Tongue (tissue), 1 donor: ENCODE measurements at regions not wholly inside any gene's neighbourhood (a gene's known extent, or its start where the extent isn't known, plus 50 kb on each side); places are given as distances from the start of the nearest gene placed in this dataset.
"Not testable (repeated sequence)": the region's sequence is repeated elsewhere in the genome, so short reads cannot be mapped to it uniquely, and the experiment has no call there.

Experiments
- DNase-seq: peaks from one replicate; pipeline ENCODE4 v3.0.0-alpha.2; 2015

DNA sequence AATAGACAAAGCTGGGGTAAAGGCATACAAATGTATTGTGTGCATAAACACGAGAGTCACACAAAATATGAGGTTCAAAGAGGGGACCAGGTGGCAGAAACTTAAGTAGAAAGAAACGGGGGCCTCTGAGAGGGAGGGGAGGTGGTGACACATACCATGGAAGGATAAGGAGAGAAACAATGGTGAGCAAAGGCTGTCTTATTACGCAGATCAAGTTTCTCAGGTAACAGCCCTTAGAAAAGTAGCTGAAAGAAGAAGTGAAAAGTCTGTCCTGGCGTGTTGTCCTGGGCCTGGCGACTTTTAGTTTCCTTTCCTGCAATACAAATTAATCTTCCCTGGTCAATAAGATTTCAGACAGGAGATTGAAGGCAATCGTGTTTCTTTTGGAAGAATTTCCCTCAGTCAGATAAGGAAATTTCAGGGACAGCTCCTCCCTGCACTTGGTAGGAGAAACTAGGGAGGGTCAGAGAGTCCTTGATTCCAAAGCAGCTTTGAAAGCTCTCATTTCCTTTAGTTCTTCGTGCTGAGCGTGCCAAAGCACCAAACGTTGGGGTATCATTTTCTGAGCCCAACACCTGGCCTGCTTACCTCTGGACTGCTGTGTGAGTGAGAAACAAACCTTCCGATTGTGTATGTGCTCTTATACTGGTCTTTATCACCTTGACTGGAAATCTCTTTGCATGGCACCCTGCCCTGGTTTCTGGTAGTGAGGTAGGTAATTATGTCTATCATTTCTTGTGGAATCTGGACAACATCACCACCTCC, 676.7 kb upstream of the LCORL start:
- DNase-seq: no peak

DNA sequence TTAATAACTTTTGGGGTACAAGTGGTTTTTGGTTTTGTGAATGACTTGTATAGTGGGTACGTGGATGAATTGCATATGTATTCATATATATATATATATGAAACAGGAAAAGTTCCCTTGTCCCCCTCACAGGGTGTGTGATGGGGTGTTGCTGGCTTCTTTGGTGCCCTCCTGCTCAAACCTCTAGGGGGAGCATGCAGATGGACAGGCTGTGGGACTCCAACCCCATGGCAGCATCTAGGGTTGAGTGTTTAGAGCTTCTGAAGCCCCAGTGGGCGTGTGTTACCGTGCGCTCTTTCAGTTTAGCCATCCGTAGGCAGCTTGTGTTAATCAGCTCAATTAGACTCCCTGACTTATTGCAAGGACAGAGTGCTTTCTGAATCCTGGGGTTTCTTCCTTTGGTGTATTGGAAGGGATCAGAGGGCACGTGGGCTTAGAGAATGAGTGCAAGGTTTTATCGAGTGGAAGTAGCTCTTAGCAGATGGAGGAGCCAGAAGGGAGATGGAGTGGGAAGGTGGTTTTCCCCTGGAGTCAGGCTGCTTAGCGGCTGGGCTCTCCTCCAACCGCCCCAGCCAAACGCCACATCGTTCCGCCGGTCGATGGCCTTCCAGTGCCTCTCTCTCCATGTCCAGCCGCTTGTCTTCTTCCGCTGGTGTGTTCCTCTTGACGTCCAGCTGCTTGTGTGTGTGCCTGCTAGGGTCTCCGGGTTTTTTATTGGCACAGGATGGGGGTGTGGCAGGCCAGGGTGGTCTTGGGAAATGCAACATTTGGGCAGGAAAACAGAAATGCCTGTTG, 674.4 kb upstream of the LCORL start:
- no peak for DNase-seq

DNA sequence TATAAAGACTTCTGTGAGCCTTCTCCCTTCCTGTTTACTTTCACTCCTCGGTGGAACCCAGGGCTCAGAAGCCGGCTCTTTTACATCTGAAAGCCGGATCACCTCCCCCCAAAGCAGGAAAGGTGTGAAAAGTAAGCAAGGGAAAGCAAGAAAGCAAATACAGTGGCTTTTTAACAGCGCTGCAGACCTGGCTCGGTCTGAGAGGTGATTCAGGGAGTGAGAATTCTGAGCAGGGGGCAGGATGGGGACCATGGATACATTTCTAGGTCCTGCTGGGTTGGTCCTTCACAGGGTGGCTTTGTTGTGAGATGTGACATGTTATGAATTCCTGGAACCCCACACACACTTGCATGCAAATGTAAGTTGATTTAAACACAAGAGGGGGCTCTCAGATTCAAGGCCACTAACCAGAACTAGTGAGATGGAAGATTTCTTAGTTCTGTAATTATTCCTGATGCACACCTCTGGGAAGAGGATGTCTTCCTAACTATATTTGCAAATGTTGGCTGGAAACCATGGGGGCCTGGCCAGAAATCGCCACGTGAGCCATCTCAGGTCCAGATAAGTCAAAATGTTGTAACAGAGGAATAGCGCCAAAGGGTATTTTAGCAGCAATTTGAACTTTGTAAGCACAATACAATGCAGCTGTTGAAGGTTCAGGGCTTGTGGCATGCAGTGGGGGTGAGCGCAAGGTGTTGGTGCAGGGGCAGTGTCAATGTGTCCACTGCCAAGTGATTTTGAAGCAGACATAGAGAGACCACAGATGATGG, 670.1 kb upstream of the LCORL start:
- DNase-seq: no peak

DNA sequence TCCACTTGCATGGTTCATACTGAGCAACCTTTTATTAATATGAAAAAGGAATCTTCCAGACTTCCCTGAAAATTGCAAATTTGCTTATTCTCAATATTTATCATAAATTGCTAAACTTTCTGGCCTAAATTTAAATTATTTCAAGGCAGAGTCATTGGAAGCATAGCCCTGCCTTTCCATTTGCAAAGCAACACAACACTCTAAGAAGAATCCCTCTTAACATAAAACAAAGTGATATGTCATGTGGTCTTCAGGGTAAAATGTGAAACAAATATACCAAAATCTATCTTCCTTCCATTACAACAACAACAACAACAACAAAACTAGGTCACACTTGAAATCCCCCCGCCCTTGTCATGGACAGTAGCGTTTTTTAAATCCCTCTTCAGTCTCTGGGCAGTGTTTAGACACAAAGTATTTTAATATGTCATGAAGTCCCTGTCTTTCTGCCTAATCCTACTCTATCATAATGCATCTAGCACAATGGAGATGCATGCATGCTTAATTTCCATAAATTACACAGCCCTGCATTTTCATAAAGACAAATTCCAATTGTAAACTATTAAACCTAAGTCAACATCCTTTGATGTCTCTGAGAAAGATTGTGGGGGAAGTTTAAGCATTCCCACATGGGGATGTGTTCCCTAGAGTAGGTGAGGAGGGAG, 668.9 kb upstream of the LCORL start:
- DNase-seq: no peak

DNA sequence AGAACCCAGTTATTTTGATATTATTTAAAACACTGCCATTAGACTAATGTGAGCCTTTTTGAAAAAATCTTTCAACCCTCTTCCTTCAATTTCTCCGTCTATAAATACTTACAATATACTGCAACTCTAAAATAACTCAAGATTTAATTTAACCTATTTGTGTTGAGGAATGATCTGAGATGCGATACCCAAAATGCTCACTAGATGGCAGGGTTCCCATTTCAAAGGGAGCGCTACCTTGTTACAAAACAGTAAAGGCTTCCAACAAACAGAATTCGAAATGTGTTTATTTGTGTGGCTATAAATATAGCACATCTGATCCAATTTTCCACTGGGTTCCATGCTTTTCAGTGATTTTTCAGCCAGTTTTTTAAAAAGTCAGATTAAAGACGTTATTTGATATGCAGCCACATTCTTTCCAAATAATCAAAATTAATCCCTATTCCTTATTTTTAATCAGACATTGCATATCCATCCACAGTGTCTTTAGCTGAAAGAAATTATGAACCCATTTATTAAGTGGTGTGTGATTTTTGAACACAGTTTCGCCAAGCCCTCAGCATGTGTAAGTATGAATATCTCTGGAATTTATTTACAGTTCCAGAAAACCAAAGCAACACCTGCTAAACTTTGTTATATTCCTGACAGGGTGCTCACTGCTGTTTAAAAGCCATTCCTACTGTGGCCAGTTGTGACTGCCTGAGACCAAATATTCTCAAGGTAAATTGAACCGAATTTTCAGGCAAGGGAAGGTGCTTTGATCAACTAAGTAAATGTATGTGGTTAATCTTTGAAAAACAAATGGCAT, 668.0 kb upstream of the LCORL start:
- peak; percentile 91 for DNase-seq

DNA sequence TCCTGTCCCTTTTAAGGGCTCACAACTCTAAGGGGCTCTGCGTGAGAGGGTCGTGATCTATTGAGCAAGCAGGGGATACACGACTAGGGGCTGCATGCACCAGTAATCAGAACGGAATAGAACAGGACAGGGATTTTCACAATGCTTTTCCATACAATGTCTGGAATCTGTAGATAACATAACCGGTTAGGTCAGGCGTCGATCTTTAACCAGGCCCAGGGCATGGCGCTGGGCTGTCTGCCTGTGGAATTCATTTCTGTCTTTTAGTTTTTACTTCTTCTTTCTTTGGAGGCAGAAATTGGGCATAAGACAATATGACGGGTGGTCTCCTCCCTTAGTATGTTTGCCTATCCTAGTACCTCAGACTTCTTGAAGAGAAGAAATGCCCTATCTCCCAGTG, 666.8 kb upstream of the LCORL start:
- not testable (repeated sequence) for DNase-seq

DNA sequence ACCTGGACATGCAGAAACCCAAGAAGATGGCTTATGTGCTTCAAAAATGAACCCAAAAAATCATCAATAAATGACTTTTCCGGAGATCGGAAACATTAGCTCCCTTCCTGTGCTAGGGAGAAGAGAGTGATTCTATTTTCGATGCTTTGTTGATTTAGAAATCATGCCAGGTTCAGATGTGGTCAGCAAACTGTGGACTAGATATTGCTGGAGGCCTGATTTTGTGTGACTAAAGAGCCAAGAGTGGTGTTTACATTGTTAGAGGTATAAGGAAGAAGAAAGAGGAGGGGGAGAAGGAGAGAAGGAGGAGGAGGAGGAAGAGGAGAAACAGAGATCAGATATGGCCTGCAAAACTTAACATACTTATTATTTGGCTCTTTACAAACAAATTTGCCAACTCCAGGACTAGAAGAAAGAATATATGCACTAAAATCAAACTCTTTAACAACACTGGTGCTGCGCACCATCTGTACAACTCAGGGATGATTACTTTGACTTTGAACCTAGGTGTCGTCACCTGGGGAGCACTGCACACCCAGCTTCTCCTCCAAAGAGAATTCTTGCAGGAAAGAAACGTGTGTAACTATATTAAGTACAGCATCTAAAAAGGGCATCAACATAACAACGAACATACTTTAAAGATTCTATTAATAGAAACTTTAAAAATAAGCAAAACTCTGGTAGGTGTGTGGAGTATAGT, 664.9 kb upstream of the LCORL start:
- DNase-seq: no peak

DNA sequence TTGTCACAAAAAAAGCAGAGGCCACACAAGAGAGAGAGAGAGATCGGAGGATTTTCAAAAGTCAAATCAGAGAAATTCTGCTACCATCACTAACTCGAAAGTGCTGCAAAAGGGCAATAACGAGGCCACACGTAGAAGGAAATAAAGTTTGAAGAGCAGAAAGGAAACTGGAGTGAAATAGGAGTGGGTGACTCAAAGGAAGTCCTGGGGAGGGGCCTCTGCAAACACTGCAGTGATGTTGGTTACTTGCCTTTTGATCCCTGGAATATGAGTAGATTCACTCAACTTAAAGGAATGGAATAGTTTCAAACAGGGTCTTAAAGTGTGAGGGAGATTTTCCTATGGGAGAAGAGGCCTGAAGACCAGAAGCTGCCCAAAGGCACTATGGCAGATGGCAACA, 663.4 kb upstream of the LCORL start:
- no peak for DNase-seq

DNA sequence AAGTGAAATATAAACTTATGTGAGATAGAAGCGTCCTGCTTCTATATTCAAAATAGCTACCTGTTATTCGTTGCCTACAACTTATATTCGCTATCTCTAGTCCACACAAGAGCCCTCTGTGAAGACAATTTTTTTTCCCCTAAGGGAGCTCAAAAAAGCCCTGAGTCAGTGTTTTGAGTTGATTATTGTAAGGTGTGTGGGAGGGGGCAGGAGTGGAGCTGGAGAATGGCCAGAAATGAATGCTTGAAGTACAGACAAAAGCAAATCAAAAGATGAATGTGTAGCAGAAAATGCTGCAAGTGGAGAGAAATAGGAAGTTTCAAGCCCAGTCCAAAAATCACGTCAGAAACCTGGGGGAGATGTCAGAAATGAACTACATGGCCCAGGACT, 655.0 kb upstream of the LCORL start:
- DNase-seq: no peak

DNA sequence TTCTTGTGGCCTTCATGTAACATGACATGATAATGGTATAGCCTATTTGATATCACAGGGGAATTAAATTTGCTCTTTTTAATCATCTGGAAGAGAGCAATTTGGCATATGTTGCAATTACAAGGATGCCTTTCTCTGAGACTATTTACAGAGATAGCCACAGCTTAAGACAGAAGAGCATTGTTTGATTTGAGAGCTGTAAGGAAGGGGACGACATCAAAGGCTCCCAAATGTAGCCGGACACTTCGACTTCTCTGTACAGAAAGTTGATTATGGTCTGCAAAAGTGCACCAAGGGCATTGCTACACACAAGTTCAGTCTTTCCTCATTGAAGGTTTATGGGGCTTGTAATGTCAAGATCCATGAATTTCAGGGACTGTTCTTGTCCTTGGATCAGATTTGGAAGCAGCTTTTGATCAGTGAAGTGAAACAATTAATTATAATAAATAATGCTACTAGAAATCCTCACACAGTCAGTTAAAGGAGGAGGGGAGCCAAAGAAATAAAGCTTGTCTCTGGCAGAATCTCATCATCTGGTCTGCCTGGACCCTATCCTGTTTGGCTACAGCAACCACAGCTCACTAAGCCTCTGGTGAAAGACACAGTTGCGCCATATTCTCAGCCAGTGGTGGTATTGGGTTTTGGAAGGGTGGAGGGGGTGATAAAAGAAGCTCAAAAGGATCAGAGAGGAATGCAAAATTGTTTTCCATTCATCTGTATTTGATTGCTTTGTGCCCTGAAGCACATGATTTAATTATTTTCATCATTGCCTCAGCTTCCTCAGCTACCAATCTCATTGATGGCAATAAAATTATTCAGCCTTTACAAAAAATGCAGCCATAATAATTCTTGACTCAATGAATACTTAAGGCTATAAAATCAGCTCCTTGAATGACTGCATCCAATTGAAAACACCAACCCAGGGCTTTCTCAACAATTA, 654.3 kb upstream of the LCORL start:
- no peak for DNase-seq

DNA sequence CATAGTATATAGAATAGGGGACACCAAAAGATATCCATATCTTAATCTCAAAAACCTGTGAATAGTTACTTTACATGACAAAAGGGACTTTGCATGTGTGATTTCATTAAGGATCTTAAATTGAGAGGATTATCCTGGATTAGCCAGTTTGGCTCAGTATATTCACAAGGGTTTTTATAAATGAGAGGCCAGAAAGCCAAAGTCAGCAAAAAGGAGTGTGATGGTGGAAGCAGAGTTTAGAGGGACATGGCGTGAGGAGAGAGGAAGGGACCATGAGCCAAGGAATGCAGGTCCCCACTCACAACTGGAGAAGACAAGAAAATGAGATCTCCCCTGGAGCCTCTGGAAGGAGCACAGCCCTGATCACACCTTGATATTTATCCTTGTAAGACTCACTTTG, 648.5 kb upstream of the LCORL start:
- no peak for DNase-seq

DNA sequence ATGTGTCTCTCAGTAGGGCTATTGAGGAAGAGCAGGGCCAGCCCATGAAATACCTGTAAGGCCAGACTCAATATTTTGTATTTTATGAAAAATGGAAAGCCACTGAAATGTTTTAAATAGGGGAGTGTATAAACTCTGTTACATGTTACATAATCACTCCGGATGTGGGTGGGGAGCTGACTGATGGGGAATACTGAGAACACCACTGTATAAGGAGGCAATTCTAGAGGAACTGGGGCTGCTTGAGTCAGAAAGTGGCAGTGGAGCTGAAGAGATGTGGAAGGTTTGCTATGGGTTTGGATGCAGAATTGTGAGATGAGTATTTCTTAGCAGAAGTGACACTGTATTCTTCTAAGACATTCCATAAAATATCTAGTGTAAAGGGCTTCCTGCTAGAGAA, 647.8 kb upstream of the LCORL start:
- no peak for DNase-seq

DNA sequence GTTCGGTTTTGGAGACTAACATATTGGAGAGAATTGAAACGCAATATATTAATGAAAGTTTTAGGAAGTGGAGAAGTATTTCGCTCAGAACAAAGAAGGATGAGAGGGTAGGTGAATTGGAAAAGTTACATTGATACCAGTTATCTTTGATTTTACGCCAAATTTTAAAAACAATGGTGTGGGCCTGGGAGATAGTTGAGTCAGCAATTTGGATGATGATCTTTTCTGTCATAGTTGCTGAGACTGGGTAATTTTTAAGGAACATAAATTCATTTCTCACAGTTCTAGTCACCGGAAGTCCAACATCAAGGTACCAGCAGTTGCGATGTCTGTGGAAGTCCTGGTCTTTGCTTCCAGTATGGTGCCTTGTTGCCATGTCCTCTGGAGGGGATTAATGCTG, 644.8 kb upstream of the LCORL start:
- DNase-seq: no peak

DNA sequence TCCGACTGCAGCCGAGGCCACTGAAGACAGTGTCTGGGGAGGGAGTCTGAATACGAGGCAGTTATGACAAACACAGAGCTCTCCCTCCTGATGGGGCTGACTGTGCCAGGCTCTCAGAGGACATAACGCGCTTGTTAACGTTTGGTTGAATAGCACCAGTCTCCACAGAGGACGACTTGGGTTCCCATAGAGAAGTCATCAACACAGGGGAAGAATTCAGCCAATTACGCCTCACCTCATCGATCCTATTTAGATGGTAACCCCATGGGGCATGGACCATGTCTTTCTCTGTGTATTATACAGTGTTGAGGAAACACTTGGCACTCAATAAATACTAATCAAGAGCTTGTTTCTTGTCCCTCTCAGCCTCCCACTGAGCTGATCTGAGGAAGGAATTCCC, 642.6 kb upstream of the LCORL start:
- no peak for DNase-seq

DNA sequence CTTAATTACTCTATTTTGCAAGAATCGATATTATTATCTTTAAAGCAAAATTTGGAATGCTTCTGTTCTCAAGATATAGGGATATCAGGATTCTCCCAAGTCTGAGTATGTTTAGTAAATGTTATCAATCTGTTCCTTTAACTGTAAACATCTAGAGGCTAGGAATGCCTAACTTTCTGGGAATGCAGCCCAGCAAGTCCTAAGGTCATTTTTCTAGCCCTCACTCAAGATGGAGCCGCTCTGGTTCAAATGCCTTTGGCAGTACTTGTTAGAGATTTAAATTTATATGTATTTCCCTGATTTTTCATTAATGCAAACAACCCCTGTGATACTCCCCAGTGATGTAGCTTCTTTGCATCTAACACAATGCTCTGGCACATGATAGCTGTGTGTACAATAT, 623.8 kb upstream of the LCORL start:
- DNase-seq: no peak

DNA sequence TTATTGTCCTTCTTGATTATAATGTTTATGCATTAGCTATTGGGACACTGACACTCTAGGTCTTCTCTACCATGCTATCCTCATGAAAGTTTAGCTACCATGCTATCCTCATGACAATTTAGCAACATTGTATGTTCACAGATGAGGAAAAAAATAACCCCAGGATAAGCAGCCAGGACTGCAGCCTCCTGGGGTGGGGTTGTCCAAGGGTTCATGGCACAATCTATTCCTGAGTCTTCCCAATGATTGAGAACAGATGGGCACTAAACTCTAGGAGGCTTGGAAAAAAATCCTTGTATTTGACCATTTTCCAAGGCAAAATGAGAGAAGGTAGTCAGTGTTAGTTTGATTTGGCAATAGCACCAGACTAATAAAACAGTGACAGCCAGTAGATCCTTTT, 619.8 kb upstream of the LCORL start:
- no peak for DNase-seq

DNA sequence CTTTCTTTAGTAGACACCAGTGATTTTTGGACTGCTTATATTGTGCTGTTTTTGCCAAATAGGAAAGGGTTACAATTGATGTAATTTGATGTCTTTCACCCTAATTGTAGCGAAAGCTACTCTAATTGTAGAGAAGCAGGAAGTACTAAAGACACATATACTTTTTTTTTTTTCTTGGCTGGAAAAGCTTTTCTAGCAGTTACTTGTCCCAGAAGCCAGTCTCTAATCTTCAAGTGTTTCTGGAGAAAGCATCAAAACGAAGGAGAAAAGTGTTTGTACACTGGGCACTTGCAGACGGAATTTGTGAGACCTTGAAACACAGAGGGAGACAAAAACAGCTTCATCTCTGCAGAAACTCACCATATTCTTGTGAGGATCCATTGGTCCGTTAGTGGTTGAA, 616.5 kb upstream of the LCORL start:
- DNase-seq: no peak

DNA sequence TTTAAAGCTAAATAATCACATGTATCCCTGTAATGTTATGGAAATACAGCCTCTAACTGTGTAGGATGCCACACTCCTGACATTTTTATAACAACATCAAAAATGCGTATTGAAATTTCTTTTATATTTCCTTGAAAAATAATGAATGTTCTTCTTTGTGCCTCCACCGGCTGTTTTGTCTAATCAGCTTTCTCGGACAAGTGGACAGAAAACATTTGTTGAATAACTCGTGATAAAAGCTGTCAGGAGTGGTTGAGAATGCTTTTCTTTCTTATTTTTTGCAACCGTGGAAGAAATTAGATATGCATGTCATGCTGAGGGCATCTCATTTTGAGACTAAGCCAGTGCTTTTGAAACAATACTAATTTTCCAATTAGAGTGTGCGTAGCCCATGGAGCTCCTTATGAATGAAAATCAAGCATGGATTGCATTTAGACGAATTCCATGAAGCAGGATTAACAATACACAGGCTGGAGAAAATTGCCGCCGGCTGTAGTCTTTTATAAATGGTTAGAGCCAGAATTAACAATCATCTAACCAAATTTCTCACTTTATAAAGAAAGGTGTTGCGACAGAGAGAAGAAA, 614.5 kb upstream of the LCORL start:
- DNase-seq: peak; percentile 41

DNA sequence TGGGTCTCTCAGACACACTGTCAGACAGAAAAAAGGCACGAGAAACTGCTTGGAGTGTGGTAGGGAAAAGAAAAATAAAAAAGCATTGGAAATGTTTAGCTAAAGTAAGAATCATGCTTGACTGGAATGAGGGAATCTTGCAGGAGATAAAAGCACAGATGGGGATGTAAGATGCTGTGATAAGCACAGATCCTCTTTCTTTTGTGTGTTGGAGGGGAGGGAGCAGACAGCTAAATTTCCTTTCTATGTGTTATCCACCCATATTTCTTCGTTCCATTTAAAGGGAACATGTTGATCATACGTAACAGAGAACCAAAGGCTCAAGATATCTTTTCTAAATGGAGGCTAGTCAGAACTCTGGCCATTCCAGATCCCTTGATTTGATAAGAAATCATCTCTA, 614.0 kb upstream of the LCORL start:
- DNase-seq: no peak

DNA sequence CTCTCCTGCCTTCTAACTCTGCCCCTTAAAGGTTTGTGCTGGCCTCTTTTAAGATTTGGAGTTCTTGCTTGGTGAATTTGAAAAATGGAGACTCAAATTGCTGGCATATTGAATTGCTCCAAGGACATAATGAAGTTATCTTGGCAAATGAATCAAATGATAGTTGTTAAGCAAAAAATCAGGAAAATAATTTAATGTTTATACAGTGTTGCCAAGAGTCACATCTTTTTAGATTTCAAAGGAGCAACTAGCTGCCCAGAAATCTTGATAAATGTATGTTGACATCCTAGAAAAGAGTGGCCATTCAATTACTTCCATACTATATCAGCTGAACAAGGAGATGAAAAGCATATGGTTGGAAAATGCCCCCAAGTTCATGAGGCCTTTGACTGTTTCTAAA, 610.0 kb upstream of the LCORL start:
- no peak for DNase-seq
